ENCODE measurements at regions not wholly inside any gene's neighbourhood (a gene's known extent, or its start where the extent isn't known, plus 50 kb on each side); places are given as distances from the start of the nearest gene placed in this dataset.

DNA sequence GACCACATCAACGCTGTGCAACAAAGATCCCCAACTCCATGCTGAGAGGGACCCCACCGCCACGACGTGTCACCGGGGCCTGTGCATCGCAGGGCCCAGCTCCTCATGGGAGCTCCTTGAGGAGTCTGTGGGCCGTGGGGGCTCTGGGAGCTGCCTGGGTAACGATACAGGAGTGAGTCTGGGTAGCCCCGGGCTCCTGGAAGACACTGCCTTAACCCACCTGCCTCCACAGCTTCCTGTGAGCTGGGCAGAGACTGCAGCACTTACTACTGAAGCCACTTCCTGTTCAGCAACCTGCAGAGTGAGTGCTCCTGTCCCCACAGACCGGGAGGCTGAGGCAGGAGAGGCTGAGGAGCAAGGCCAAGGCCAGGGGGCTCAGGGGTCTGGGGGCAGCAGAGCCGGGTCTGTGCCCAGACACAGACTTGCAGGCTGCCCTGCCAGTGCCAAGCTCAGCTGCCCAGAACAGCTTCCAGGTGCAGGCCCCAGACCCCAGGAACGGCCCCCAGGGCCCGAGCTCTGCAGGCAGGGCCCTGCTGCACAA, 226.7 kb downstream of the BRD1 start:
- DNase-seq: no peak

DNA sequence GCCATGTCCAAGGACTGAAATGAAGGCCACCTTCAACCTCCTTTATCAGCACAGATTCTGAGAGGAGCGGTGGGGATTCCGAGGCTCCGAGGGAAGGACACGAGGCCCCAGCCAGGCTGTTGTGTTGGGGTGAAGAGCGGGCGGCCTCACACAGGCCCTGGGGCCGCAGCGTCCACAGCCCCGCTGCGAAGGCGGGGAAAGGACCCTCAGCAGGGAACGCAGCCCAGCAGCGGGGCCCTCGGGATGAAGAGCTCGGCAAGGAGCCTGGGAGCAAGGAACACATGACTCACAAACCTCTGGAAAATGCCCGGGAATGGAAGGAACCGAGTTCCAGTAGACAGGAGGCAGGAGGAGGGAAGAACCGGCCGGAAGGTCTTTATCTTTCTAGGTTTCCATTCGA, 227.2 kb downstream of the BRD1 start:
- DNase-seq: no peak

DNA sequence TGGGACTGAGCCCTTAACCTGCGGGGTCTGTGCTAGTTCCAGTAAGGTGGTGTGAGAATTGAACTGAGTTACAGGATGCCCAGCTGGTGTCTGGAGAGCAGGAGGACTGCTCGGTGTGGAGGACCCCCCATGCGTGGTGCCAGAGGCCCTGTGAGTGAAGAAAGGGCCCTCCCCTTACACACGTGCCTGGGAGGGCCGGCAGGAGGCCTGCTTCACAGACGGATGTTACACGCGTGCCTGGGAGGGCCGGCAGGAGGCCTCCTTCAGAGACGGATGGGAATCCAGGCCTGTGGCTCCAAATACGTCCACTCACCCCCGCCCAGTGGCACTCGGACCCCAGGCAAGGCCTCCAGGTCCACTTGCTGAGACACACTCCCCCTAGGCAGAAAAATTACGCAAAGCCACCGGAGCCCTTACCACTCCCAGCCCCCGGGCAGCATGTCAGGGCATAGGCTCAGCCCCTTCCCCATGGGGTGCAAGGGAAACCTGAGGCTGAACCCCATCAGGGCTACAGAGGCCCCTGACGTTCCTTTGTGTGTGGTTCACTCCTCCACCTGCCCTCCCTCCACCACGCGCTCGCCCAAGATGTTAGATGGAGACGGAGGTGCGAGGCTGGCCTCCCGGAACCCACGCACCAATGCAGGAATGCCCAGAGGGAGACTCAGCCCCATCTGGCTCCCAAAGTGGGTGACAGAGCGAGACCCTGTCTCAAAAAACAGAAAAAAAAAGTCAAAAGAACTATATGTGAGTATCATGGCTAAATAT, 227.8 kb downstream of the BRD1 start:
- no peak for DNase-seq

DNA sequence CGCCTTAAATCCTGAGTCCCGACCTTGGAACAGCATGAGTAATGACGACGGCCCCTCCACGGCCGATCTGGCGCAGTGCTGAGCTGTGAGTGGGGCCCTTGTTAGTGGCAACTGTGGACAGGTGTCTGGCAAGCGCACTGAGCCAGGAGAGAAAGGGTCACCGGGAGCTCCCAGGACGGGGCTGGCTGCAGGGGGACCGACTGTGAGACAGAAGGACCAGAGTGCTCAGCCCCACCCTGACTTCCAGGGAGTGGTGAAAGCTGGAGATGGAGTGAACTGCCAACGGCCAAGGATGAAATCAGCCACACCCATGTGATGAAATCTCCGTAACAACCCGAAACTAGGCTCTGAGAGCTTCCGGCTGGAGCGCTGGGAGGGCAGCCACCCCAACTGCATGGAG, 228.6 kb downstream of the BRD1 start:
- DNase-seq: no peak

DNA sequence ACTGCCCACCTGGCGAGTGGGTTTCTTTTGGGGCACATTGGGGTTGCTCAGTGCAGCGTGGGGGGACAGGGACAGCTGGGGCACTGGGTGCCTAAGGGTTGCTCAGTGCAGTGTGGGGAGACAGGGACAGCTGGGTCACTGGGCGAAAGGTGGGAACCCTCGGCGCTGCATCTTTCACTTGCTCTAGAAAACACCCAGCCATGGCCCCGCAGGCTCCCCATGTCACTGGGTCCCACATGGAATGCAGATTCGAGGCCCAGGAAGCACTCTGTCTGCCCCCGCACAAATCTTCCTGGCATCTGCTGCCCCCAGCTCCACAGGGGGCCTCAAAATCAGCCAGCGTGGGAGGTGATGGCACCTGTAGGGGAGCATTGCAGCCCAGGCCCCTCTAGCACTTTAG, 229.3 kb downstream of the BRD1 start:
- DNase-seq: no peak

DNA sequence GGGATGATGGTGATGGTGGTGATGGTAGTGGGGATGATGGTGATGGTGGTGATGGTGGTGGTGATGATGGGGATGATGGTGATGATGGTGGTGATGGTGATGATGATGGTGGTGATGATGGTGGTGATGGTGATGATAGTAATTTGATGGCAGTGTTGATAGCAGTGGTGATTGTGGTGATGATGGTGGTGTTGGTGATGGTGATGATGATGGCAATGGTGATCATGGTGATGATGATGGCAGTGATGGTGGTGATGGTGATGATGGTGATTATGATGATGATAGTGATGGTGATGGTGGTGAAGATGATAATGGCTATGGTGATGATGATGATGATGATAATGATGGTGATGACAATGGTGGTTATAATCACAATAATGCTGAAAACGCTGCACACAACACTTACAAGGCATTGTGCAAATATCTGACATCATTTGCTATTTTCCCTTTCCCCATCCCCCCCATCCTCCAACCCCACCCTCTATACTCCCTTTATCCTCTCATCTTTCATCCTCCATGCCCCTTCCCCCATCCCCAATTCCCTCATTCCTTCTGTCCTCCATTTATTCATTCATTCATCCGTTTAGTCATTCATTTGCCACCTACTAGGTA, 230.1 kb downstream of the BRD1 start:
- no peak for DNase-seq

DNA sequence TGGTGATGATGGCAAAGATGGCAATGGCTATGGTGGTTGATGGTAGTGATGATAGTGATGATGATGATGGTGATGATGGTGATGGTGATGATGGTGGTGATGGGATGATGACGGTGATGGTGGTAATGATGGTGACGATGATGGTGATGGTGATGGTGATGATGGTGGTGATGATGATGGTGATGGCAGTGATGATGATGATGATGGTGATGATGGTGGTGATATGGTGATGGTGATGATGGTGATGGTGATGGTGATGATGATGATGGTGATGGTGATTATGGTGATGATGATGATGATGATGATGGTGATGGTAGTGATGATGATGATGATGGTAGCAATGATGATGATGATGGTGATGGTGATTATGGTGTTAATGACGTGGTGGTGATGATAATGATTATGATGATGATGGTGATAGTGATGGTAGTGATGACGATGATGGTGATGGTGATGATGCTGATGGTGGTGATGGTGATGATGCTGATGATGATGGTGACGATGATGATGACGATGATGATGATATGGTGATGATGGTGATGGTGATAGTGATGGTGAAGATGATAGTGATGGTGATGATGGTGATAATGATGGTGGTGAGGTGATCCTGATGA, 232.1 kb downstream of the BRD1 start:
- no peak for DNase-seq

DNA sequence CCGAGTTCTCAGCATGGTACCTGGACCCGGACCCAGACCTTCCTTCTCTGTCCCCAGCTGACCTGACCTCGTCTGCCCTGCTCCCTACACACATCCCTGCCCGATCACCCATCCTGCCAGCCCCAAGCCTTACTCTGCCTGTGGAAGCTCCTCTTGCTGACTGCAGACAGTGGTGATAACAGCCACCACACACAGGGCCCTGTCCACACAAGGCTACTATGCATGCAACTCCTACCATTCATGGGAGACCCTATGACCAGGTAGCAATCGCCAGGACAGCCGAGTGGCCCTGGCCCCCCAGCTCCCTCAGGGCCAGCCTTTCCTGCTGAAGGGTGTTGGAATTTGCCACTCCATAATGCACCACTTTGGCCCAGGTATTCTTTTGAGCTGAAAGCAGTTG, 233.6 kb downstream of the BRD1 start:
- no peak for DNase-seq

DNA sequence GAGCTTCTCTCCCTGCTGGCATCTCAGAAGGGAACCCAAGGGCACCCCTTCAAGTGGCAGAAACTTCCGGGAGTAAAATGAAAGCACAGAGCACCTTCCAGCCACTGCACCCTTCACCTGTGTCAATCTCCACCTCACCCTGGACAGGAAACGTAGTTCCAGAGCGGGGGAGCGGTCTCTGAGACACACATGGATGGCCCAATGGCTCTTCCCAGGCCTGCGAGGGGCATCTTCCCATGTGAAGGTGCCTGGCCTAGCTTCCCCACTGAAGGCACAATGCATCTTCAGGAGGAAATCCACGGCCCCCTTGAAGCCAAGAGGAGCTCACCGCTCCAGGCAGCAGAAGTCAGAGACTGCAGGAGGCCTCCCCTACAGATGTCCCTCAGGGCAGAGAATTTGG, 234.2 kb downstream of the BRD1 start:
- no peak for DNase-seq

DNA sequence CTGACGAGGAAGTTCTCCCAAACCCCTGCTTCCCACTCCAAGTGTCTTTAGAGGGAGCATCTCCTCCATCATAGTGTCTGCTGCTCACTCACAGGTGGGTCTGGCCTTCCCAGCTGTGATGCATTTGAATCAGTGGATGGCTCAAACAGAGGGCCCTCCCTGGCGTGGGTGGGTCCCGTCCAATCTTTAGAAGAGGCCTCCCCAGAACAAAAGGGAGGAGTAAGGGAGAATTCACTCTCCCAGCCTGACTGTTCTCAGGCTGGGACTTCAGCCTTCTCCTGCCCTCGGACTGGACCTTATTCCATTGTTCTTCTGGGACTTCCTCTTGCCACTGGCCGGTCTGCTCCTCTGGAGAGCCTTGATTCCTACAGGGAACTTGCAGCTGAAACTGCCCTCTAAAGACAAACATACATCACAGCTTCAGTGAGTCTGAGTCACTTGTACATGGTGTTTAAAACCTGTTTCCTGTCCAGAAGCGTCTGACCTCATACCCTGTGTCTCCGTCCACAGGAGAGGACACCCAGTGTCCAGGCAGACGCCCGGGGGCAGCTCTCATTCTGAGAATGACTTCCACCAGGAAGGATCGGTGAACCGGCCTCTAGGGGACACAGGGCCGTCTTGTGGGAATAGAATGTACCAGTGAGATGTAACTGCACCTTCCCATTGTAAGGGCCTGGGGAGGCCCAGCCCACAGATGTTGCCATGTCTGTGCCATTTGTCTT, 234.7 kb downstream of the BRD1 start:
- DNase-seq: peak; percentile 55

DNA sequence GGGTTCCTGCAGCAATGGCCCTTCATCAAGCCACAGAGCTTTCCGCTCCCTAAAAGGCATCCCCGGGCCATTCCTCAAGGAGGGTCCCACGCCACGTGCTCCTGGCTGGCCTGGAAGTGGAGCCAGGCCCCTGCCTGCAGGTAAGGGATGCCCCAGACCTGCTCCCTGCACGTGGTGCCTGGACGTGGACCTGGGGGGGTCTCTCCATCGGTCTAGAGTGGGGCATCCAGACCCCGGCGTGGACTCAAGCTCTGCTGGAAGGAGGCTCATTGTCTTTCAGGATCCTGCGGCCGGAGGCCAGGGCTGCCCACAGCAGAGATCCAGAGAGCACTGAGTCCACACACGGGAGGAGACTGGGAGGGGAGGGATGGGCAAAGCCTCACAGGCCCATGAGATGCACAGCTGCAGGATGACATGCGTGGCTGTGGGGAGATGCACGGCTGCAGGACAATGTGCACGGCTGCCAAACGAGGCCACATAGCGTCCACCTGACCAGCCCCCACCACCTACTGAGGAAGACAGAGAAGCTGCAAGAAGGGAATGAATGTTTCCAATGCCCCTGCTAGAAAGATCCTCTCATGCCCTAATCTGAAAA, 236.7 kb downstream of the BRD1 start:
- no peak for DNase-seq

DNA sequence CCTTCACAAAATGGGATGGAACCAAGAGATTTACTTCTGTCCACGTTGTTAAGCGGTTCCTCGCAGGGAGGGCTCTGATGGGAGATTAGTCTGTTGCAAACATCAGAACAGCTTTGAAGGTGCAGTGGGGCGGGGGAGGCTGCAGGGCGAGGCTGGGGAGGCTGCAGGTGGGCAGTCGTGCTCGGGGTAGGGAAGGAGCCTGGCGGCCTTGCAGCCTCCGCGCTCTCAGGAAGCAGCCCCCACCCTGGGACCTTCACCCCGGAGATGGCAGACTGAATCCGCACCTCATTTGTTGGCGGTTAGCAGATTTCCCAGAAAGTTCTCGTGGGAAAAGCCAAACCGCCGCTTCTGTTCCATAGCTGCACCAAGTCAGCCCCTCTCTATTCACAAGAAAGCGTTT, 237.3 kb downstream of the BRD1 start:
- no peak for DNase-seq

DNA sequence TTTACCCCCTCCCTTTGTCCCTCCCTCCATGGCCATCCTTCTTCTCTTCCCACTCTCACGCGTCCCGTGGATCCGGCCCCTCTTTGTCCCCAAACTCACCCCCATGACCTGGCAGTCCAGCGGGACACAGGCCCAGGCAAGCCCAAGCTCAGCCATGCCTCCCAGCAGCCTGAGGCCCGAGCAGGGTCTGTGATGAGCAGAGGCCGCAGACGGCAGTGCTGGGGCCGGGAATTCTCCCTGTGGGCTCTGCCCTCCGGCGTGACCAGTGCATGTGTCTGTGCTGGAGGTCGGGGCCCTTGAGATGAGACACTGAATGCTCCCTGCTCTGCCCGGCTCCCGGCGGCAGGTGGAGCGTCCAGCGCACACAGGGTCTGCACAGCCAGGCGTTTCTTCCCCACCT, 237.9 kb downstream of the BRD1 start:
- DNase-seq: no peak

DNA sequence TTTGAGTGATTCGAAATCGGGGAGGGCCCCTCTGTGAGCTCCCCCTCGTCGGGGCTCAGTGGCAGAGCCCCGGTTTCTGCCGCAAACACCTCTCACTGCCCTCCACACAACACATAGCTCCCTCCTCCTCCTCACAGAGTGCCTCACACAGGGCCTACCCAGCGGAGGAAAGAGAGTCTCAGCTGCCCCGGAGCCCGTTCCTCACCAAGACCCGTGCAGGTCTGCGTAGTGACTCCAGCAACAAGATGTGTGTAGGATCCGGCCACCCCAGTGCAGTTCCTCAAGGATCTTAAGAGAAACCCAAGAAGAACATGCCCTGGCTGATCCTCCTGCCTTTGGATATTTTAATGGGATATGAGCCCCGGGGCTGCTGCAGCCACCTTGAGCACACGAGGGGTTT, 238.4 kb downstream of the BRD1 start:
- DNase-seq: no peak

DNA sequence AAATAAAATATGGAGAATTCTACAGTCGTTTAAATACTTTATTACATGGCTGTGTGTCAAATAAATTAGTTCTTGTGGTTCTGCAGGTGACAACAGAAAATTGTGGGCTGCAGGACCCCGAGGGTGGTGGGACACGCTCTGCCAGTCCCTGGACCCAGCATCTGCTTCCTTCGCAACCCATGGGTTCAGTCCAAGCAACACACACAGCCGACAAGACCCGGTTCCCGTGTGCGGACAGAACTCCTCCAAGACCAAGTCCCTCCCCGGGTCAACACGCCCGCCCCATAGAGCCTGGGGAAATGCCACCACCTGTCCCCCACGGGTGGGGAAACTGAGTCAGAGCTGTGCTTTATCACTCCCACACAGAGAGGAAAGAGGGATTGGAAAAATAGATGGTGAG, 238.9 kb downstream of the BRD1 start:
- no peak for DNase-seq

DNA sequence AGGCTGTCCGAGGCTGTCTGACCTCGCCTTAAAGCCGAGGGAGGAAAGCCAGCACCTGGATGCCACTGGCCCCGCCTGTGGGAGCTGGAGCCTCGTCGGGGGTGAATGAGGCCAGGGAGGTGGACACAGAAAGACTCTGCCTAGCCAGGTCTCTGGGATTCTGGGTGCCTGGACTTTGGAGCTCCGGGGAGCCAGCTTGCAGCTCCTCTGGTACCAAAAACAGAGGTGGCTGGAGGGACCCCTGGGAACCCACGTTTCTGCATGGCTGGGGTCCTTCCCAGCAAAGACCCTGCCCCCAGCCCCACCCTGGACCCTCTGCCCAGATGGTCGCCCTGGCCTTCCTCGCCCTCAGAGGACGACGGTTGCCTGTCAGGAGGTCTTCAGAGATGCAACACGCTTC, 239.7 kb downstream of the BRD1 start:
- DNase-seq: no peak

DNA sequence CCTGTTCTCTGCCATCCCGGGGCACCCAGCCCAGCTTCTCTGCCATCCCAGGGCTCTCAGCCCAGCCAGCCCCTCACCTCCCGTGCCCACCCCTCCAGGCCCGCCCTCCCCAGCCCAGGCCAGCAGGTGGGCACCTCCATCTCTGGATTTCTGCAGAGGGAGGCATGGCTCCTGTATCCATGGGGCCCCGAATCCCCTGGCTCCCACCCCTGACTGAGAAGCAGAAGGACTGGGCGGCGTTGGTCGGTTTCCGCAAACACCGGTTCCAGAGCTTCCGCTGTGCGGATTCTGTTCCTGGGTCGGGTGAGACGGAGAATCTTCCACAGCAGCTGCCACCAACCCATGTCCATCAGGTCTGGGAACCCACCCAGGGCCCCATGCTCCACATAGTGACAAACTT, 240.3 kb downstream of the BRD1 start:
- no peak for DNase-seq

DNA sequence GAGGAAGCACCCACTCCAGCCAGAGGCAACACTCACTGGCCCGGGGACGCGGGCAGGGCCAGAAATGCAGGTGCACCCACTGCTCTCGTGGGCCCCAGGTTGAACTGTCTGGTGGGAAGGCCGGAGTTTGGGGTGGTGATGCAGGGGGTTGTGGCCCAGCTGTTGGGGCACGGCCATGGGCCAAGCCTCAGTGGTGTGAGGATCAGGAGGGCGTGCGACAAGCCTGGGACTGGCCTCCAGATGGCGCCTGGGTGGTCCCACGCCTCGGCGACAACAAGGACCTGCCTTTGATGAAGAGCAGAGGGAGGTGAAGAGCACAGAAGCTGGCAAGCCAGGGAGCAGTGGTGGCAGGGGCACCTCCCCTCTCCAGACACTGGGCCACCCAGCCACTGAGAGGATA, 240.8 kb downstream of the BRD1 start:
- DNase-seq: no peak

DNA sequence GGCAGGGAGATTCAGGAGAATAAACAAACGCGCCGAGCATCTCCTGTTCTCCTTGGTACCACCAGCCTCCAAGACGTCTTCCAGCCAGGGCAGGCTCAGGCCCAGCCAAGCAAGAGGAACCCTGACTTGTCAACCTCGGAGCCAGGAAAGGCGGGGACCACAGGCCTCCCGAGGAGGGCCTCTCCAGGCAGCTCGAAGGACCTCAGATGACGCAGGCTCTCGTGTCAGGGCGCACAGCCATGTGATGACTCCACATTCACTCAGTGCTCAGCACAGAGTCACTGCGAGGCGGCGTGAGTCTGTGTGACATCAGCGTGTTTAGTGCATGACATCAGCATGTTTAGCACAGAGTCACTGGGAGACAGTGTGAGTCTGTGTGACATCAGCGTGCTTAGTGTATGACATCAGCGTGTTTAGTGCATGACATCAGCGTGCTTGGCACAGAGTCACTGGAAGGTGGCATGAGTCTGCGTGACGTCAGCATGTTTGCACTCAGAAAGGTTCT, 241.4 kb downstream of the BRD1 start:
- no peak for DNase-seq

DNA sequence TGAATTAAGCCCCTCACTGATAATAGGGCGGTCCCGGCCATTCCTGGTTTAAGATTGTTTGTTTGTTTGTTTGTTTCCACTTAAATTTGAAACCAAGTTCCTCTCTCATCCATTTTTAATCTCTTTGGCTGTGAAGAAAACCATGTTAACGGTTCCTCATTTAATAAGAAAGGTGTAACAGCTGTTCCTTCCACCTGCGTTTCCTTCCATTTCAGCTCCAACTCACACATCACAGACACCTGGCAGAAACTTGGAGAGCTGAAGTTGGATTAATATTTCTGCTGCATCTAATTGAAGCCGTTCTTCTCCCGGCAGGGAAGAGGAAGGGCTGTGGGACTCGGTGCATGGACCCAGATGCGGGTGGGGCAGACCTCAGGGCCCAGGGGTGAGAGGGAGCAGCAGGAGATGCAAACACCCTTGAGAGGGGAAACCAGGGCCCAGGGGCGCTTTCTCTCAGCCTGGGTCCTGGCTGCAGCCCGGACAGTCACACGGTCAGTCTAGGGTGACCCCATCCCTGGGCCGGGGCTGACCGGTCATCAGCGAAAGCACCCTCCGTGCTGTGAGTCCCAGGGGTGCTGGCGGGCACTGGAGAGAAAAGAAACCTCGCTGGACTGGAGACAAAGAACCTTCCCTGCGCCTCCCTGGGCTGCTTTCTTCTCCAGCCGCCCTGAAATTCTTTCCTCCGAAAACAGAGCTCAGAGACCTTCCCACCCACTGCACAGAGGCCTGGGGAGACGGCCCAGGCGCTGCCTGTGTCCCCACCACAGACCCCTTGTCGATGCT, 242.0 kb downstream of the BRD1 start:
- no peak for DNase-seq

DNA sequence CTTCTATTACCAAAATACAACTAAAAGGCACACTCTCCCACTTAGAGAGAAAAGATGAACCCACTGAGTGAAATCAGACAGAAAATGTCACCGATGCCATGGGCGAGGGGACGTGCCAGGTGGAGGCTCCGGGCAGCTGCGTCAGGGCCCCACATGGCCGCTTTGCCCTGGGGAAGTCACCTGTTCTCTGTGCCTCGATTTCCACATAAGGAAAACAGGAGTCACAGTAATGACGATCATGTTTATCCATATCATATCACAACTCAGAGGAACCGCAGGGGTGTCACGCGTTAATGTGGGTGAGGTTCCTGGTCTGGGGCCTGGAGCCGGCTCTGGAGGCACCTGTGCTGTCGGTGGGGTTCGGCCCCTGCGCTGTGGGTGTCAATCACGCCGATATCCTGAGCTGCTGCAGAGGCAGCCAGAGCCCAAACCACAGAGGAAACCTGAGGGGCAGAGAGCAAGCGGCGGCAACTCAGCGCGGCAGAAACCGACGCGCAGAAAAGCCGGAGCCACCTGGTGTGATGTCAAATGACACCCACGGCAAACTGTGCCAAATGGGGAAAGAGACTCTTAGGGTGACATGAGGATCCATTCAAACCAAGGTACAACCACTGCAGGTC, 243.7 kb downstream of the BRD1 start:
- no peak for DNase-seq

DNA sequence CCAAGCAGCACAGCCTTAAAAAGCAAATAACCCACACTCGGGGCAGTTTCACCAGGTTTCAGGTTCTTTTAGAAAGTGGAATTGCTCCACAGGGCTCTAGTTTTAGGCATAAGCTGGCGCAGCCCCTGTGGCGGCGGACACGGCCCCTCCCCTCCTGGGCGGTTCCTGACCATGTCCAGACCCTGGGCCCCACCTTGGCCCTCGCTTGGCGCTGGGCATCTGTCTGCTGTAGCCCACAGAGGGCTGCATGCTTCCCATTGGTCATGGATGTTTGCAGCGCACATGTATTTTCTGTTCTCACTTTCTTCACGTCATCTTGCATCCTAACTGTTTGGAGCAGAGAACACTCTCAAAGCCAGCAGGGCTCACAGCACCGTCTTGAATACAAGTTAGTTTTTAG, 244.3 kb downstream of the BRD1 start:
- no peak for DNase-seq

Data from dermis blood vessel endothelial cell (primary cell).